K562 (cell line): ENCODE measurements at regions not wholly inside any gene's neighbourhood (a gene's known extent, or its start where the extent isn't known, plus 50 kb on each side); places are given as distances from the start of the nearest gene placed in this dataset.

ENCODE experiments used
- ATAC-seq: fragments of 200-7000 bp; cut with Tn5 transposase; 3 replicates; pipeline ENCODE4 v1.9.1; 2020; ENCODE audit warnings: moderate library complexity
- BruUV-seq: library from RNA; stranded (reverse); fragments of 400-500 nt; replicated peaks from 2 replicates; lab custom pipeline; 2021; lab: Mats Ljungman, UMichigan
- CTCF ChIA-PET: fragments of 300-600 bp; formaldehyde crosslinking; extraction: SDS; loops from one replicate; lab custom pipeline; 2021; ENCODE audit warnings: low intra/inter-chr PET ratio; lab: Yijun Ruan, JAX
- POLR2A ChIA-PET: fragments of 300-600, 350-650 bp; sonication (Branson Sonifier 250); formaldehyde crosslinking; extraction: SDS; loops from one replicate; lab custom pipeline; 2021; ENCODE audit warnings: antibody characterized with exemption, inconsistent platforms; lab: Yijun Ruan, JAX
- DNase-seq, 4 experiments: peaks; one replicate each; pipeline versions ENCODE4 v3.0.0 to v3.0.0-alpha.2; 2011 to 2018; ENCODE audit warnings: low spot score in 3 of 4, mixed read lengths in 3 of 4; ENCODE audit errors: extremely low read depth in 1 of 4
- FAIRE-seq: peaks from 2 replicates; lab custom pipeline; 2011; peaks lifted over from hg19 to GRCh38; lab: Jason Lieb, UNC
- H2AFZ ChIP-seq: 2 replicates; pipeline ENCODE4 v1.6.0; 2011; ENCODE audit warnings: low read depth, low read length, control low read depth, inconsistent platforms
- H3K27ac ChIP-seq: fragments of 200-600 bp; 3 replicates; pipeline ENCODE4 v1.8.0; 2011; ENCODE audit warnings: low read depth, mild to moderate bottlenecking, control low read depth, inconsistent platforms, low read length, moderate library complexity, mixed read lengths; ENCODE audit errors: extremely low read depth
- H3K27me3 ChIP-seq, 2 experiments: fragments of 300-600 bp in 1 of 2; 2 replicates in 1 of 2; 3 replicates in 1 of 2; pipeline versions ENCODE4 v1.6.0 to v1.8.0; 2011; ENCODE audit warnings: inconsistent platforms in 2 of 2, low read length in 2 of 2, mild to moderate bottlenecking in 1 of 2, mixed read lengths in 1 of 2, moderate library complexity in 1 of 2; ENCODE audit not compliant: control insufficient read depth in 2 of 2, insufficient read depth in 2 of 2
- H3K36me3 ChIP-seq: fragments of 300-600 bp; 3 replicates; pipeline ENCODE4 v1.8.0; 2011; ENCODE audit warnings: mild to moderate bottlenecking, low read length, inconsistent platforms; ENCODE audit not compliant: control insufficient read depth, insufficient read depth
- H3K4me1 ChIP-seq, 2 experiments: fragments of 200-600 bp in 1 of 2; replicated peaks in 1 of 2; 2 replicates in 1 of 2; 3 replicates in 1 of 2; pipeline versions ENCODE4 v1.5.1 to v1.8.0; 2011; ENCODE audit warnings: inconsistent platforms in 2 of 2, low read length in 2 of 2, mild to moderate bottlenecking in 1 of 2, mixed read lengths in 1 of 2, moderate library complexity in 1 of 2; ENCODE audit not compliant: control insufficient read depth in 2 of 2, insufficient read depth in 2 of 2
- H3K4me2 ChIP-seq: 2 replicates; pipeline ENCODE4 v1.6.1; 2011; ENCODE audit warnings: low read length, control low read depth, inconsistent platforms, mixed read lengths; ENCODE audit not compliant: insufficient read depth
- H3K4me3 ChIP-seq: fragments of 200-600 bp; sonication (generic), shearing (Covaris generic); 2 replicates; pipeline ENCODE4 v1.5.1; 2016; ENCODE audit warnings: control low read depth, inconsistent platforms
- H3K79me2 ChIP-seq: fragments of 200-600 bp; 3 replicates; pipeline ENCODE4 v1.8.0; 2011; ENCODE audit warnings: low read length, inconsistent platforms; ENCODE audit not compliant: control insufficient read depth, insufficient read depth
- H3K9ac ChIP-seq, 2 experiments: 2 replicates each; pipeline versions ENCODE4 v1.6.0 to v1.6.1; 2011; ENCODE audit warnings: low read depth in 2 of 2, low read length in 2 of 2, control low read depth in 1 of 2, inconsistent platforms in 1 of 2, mild to moderate bottlenecking in 1 of 2, mixed read lengths in 1 of 2; ENCODE audit not compliant: insufficient read depth in 1 of 2
- H3K9me1 ChIP-seq: one replicate; pipeline ENCODE4 v1.6.0; 2011; ENCODE audit warnings: inconsistent platforms, mild to moderate bottlenecking, low read length, moderate library complexity; ENCODE audit not compliant: control insufficient read depth, insufficient read depth
- H3K9me3 ChIP-seq: replicated peaks from 2 replicates; pipeline ENCODE4 v1.5.1; 2011; ENCODE audit warnings: low read depth, low read length, inconsistent platforms; ENCODE audit not compliant: control insufficient read depth, insufficient read depth
- H4K20me1 ChIP-seq: replicated peaks from 2 replicates; pipeline ENCODE4 v1.6.1; 2011; ENCODE audit warnings: low read length, inconsistent platforms, mixed read lengths; ENCODE audit not compliant: control insufficient read depth, insufficient read depth
- ARNT ChIP-seq, 2 experiments: fragments of 450-650 bp; IDR thresholded peaks; 2 replicates each; pipeline ENCODE4 v1.6.1; 2016; ENCODE audit warnings: mild to moderate bottlenecking in 1 of 2
- CREM ChIP-seq: IDR thresholded peaks from 2 replicates; pipeline ENCODE4 v1.6.1; 2014; ENCODE audit warnings: antibody characterized with exemption, low read depth
- HDAC3 ChIP-seq: fragments of 450-650 bp; IDR thresholded peaks from 2 replicates; pipeline ENCODE4 v1.6.1; 2018; ENCODE audit warnings: borderline replicate concordance, mild to moderate bottlenecking, moderate library complexity; ENCODE audit not compliant: partially characterized antibody
- IRF2 ChIP-seq: sonication (generic); formaldehyde crosslinking; IDR thresholded peaks from 2 replicates; pipeline ENCODE4 v1.8.1; 2022; ENCODE audit warnings: mild to moderate bottlenecking, missing genetic modification reagents
- MAZ ChIP-seq, 2 experiments: fragments of 450-650 bp in 1 of 2; sonication (generic) in 1 of 2; formaldehyde crosslinking; IDR thresholded peaks in 1 of 2; conservative IDR thresholded peaks in 1 of 2; 2 replicates each; pipeline versions ENCODE4 v1.4.0 to v1.5.0; 2020; ENCODE audit warnings: mild to moderate bottlenecking in 1 of 2, missing genetic modification reagents in 1 of 2
- MEF2D ChIP-seq: conservative IDR thresholded peaks from 2 replicates; pipeline ENCODE4 v1.6.1; 2016; ENCODE audit warnings: low read depth, missing genetic modification characterization, missing compliant biosample characterization
- NEUROD1 ChIP-seq: fragments of 150-350 bp; IDR thresholded peaks from 2 replicates; pipeline ENCODE4 v1.6.1; 2014; ENCODE audit warnings: borderline replicate concordance, low read length, low read depth; ENCODE audit not compliant: partially characterized antibody
- NFIC ChIP-seq: fragments of 450-650 bp; IDR thresholded peaks from 2 replicates; pipeline ENCODE4 v1.6.1; 2017; ENCODE audit warnings: mild to moderate bottlenecking, inconsistent platforms
- NFIX ChIP-seq: fragments of 250-450 bp; sonication (Bioruptor Pico); IDR thresholded peaks from 2 replicates; pipeline ENCODE4 v1.4.0; 2020; ENCODE audit warnings: low read depth, mild to moderate bottlenecking, moderate library complexity
- TAF7 ChIP-seq: fragments of 450-650 bp; IDR thresholded peaks from 2 replicates; pipeline ENCODE4 v1.6.1; 2016; ENCODE audit warnings: missing genetic modification characterization, missing compliant biosample characterization
- ZHX1 ChIP-seq: fragments of 150-350 bp; conservative IDR thresholded peaks from 2 replicates; pipeline ENCODE4 v1.6.1; 2014; ENCODE audit warnings: low read length
- WGBS: fragments of 100-300 bp; shearing (Covaris generic); methylation state at CpG from one replicate; pipeline ENCODE4 v1.1.6; 2016; ENCODE audit warnings: low coverage, mixed read lengths; ENCODE audit not compliant: insufficient coverage; ENCODE audit errors: missing lambda C conversion rate; 5-methylcytosine and 5-hydroxymethylcytosine counted together
- in situ Hi-C: fragments of 300-500 bp; cut with MboI; formaldehyde crosslinking; loops from 4 replicates; pipeline ENCODE4 v1.15.0; 2018; ENCODE audit warnings: inconsistent platforms, mixed read lengths
- intact Hi-C: fragments of 100-400 bp; cut with micrococcal nuclease; formaldehyde crosslinking; loops from 2 replicates; pipeline ENCODE4 v1.14.2; 2022
- TF ChIP-seq, protein P1 (sequence below): fragments of 450-650 bp; formaldehyde crosslinking; IDR thresholded peaks from 2 replicates; pipeline ENCODE4 v1.4.0; 2020; ENCODE audit warnings: mild to moderate bottlenecking, moderate library complexity

GRCh38 chr1:115457289-115457688 is 119.2 kb upstream of the NGF start:
- FAIRE-seq: no peak
- Histone ChIP-seq H3K9me1 (no peaks in the 10 kb centered on the region), H2AFZ (no peak overlapping the region)
- POLR2A ChIA-PET: no interaction called here
- no peak for TF ChIP-seq IRF2 (CRISPR knock-in tag)
- peak; percentile 52; the same call in 1 of the 2 replicates for TF ChIP-seq NFIC
- TF ChIP-seq MEF2D (tag): no peak
- TF ChIP-seq NFIX: no peak
- TF ChIP-seq, all 486 proteins: peak for 1
- ATAC-seq: no peak
- Histone ChIP-seq H3K4me2 (no peak overlapping the region), H4K20me1 (no peaks in the 10 kb centered on the region), H3K36me3 (no peaks in the 10 kb centered on the region), H3K9me3 (no peaks in the 10 kb centered on the region), H3K4me1 (no peaks in the 10 kb centered on the region), H3K4me3 (no peak overlapping the region), H3K79me2 (no peaks in the 10 kb centered on the region), H3K27ac (no peak overlapping the region), H3K27me3 (peaks cover 0 to 26% of the 10 kb centered on the region in 2 experiments; a peak in 2 of 5 replicates), H3K9ac (no peak overlapping the region)
- CTCF ChIA-PET: no interaction called here
- intact Hi-C loops (no loop called here), in situ Hi-C loops (no loop called here)
- 4% methylated on average over 2 of the region's 2 CpGs for WGBS
- DNase-seq: no peak
- no TSS peak for BruUV-seq

DNA sequence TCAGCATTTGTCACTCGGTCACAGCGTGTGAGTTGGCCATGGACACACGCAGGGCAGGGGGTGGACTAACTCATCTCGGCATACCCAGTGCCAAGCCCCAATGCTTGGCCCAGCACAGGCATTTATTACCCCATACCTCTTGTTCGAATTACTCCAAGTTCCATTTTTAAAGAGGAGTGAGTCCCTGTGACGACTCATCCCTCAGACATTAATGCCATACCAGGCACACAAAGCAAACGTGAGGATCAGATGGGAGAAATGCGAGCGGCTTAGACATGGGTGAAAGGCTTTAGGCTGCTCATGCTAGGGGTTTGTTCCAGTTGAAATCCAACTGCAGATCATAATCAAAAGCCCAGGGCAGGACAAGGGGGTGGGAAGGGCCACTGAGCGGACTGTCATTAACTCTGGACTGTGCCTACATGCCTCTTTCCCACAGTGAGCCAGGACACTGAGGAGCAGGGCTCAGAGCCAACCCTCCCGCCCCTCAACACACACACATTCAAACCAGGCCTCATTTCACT is 118.5 kb upstream of the NGF start:
- intact Hi-C loops: no loop called here
- in situ Hi-C loops: no loop called here
- Histone ChIP-seq H3K36me3 (no peaks in the 10 kb centered on the region), H3K4me2 (no peak overlapping the region), H3K9me3 (no peaks in the 10 kb centered on the region), H3K4me1 (no peaks in the 10 kb centered on the region), H3K27me3 (peaks cover 0 to 20% of the 10 kb centered on the region in 2 experiments; a peak in 2 of 5 replicates), H3K27ac (no peak overlapping the region), H3K4me3 (no peak overlapping the region), H4K20me1 (no peaks in the 10 kb centered on the region), H3K79me2 (no peaks in the 10 kb centered on the region), H2AFZ (no peak overlapping the region), H3K9ac (no peak overlapping the region), H3K9me1 (no peaks in the 10 kb centered on the region)
- no peak for DNase-seq
- 2% methylated on average over 11 of the region's 11 CpGs for WGBS
- FAIRE-seq: no peak
- no peak for ATAC-seq
- BruUV-seq: no TSS peak
- POLR2A ChIA-PET: no interaction called here
- CTCF ChIA-PET: no interaction called here
- TF ChIP-seq ZHX1 (no peak), TAF7 (no peak), MAZ (CRISPR knock-in tag; conservative IDR thresholded peaks at IDR 0.05 in 1 of 2, IDR thresholded peaks at IDR 0.05 in 1 of 2) (no peak), ARNT (IDR thresholded peaks at IDR 0.05) (no peak), CREM (no peak), NEUROD1 (no peak), HDAC3 (no peak)
- TF ChIP-seq, protein P1, sequence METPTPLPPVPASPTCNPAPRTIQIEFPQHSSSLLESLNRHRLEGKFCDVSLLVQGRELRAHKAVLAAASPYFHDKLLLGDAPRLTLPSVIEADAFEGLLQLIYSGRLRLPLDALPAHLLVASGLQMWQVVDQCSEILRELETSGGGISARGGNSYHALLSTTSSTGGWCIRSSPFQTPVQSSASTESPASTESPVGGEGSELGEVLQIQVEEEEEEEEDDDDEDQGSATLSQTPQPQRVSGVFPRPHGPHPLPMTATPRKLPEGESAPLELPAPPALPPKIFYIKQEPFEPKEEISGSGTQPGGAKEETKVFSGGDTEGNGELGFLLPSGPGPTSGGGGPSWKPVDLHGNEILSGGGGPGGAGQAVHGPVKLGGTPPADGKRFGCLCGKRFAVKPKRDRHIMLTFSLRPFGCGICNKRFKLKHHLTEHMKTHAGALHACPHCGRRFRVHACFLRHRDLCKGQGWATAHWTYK: no peak
